H1 (cell line): ENCODE measurements at regions not wholly inside any gene's neighbourhood (a gene's known extent, or its start where the extent isn't known, plus 50 kb on each side); places are given as distances from the start of the nearest gene placed in this dataset.

Experiments
- CTCF ChIA-PET: fragments of 300-600 bp; sonication (Branson Sonifier 250); formaldehyde crosslinking; loops from one replicate; lab custom pipeline; 2021; ENCODE audit not compliant: partially characterized antibody; lab: Charles Lee
- POLR2A ChIA-PET: fragments of 300-600 bp; sonication (Branson Sonifier 250); formaldehyde crosslinking; loops from one replicate; lab custom pipeline; 2021; ENCODE audit warnings: inconsistent platforms; ENCODE audit not compliant: partially characterized antibody; lab: Charles Lee
- DNase-seq, 2 experiments: peaks; one replicate each; pipeline versions ENCODE4 v3.0.0 to v3.0.0-alpha.2; 2010 to 2022; ENCODE audit warnings: low spot score in 2 of 2, low read depth in 1 of 2, mixed read lengths in 1 of 2
- FAIRE-seq: peaks from 2 replicates; lab custom pipeline; 2011; peaks lifted over from hg19 to GRCh38; lab: Jason Lieb, UNC
- H2AFZ ChIP-seq: 2 replicates; pipeline ENCODE4 v1.8.1; 2012; ENCODE audit warnings: low read length, inconsistent platforms
- H2AK5ac ChIP-seq: 2 replicates; pipeline ENCODE4 v1.6.1; 2013; ENCODE audit warnings: low read depth, low read length
- H2BK120ac ChIP-seq: replicated peaks from 2 replicates; pipeline ENCODE3; 2013; ENCODE audit warnings: low read depth, low read length, inconsistent platforms
- H2BK12ac ChIP-seq: 2 replicates; pipeline ENCODE4 v1.6.1; 2013; ENCODE audit warnings: low read depth, low read length
- H2BK15ac ChIP-seq: 2 replicates; pipeline ENCODE4 v1.6.1; 2013; ENCODE audit warnings: low read length
- H2BK20ac ChIP-seq: 2 replicates; pipeline ENCODE4 v1.6.1; 2013; ENCODE audit warnings: low read length
- H2BK5ac ChIP-seq: 2 replicates; pipeline ENCODE4 v1.6.1; 2013; ENCODE audit warnings: low read depth, low read length
- H3K14ac ChIP-seq: 2 replicates; pipeline ENCODE4 v1.6.1; 2013; ENCODE audit warnings: inconsistent platforms; ENCODE audit not compliant: insufficient read length
- H3K18ac ChIP-seq: 2 replicates; pipeline ENCODE4 v1.6.1; 2013; ENCODE audit warnings: low read length; ENCODE audit errors: extremely low read depth
- H3K23ac ChIP-seq: 2 replicates; pipeline ENCODE4 v1.6.1; 2013; ENCODE audit warnings: inconsistent platforms; ENCODE audit not compliant: insufficient read length
- H3K23me2 ChIP-seq: 2 replicates; pipeline ENCODE4 v1.6.1; 2013; ENCODE audit warnings: low read depth, low read length
- H3K27ac ChIP-seq: 2 replicates; pipeline ENCODE4 v1.6.1; 2011; ENCODE audit warnings: low read depth, low read length, inconsistent platforms
- H3K27me3 ChIP-seq, 4 experiments: replicated peaks in 1 of 4; 1 replicate in 1 of 4; 2 replicates in 3 of 4; pipeline versions ENCODE4 v1.6.1 to v1.8.1; 2011 to 2013; ENCODE audit warnings: low read length in 3 of 4, mild to moderate bottlenecking in 3 of 4, inconsistent platforms in 2 of 4, mixed read lengths in 2 of 4, moderate library complexity in 1 of 4; ENCODE audit not compliant: control insufficient read depth in 3 of 4, insufficient read depth in 3 of 4; ENCODE audit errors: extremely low read depth in 1 of 4
- H3K36me3 ChIP-seq, 4 experiments: 2 replicates each; pipeline versions ENCODE4 v1.6.1 to v1.8.1; 2011 to 2013; ENCODE audit warnings: mild to moderate bottlenecking in 4 of 4, low read length in 3 of 4, moderate library complexity in 2 of 4, control low read depth in 1 of 4, inconsistent platforms in 1 of 4; ENCODE audit not compliant: insufficient read depth in 4 of 4, control insufficient read depth in 2 of 4
- H3K4ac ChIP-seq: replicated peaks from 2 replicates; pipeline ENCODE3; 2013; ENCODE audit warnings: low read length, low read depth, mixed read lengths, inconsistent platforms; ENCODE audit not compliant: insufficient read length
- H3K4me1 ChIP-seq, 4 experiments: replicated peaks in 1 of 4; 1 replicate in 1 of 4; 2 replicates in 3 of 4; pipeline versions ENCODE4 v1.6.1 to v1.8.1; 2011 to 2013; ENCODE audit warnings: low read length in 3 of 4, inconsistent platforms in 2 of 4, mixed read lengths in 1 of 4; ENCODE audit not compliant: insufficient read depth in 4 of 4, control insufficient read depth in 3 of 4
- H3K4me2 ChIP-seq, 2 experiments: 2 replicates each; pipeline versions ENCODE4 v1.6.1 to v1.8.1; 2011 to 2013; ENCODE audit warnings: low read depth in 2 of 2, low read length in 2 of 2, control low read depth in 1 of 2, inconsistent platforms in 1 of 2, mild to moderate bottlenecking in 1 of 2; ENCODE audit not compliant: insufficient read depth in 1 of 2
- H3K4me3 ChIP-seq, 4 experiments: fragments of 200-600, 300-600 bp in 1 of 4; sonication (generic), shearing (Covaris generic), sonication (Bioruptor Twin) in 1 of 4; 2 replicates each; pipeline versions ENCODE4 v1.5.1 to v1.8.1; 2011 to 2016; ENCODE audit warnings: low read length in 4 of 4, low read depth in 3 of 4, control low read depth in 2 of 4, inconsistent platforms in 2 of 4, mild to moderate bottlenecking in 2 of 4, mixed read lengths in 1 of 4, moderate library complexity in 1 of 4; ENCODE audit not compliant: insufficient read depth in 2 of 4; ENCODE audit errors: extremely low read depth in 1 of 4
- H3K56ac ChIP-seq: replicated peaks from 2 replicates; pipeline ENCODE3; 2013; ENCODE audit warnings: low read depth, mild to moderate bottlenecking, mixed read lengths, low read length, inconsistent platforms; ENCODE audit not compliant: insufficient read length
- H3K79me1 ChIP-seq: 2 replicates; pipeline ENCODE4 v1.6.1; 2013; ENCODE audit warnings: low read depth, low read length, control low read depth
- H3K79me2 ChIP-seq, 2 experiments: 2 replicates each; pipeline versions ENCODE4 v1.6.1 to v1.8.1; 2012 to 2013; ENCODE audit warnings: low read length in 2 of 2, mild to moderate bottlenecking in 2 of 2, inconsistent platforms in 1 of 2; ENCODE audit not compliant: insufficient read depth in 2 of 2, control insufficient read depth in 1 of 2
- H3K9ac ChIP-seq, 4 experiments: replicated peaks in 1 of 4; 1 replicate in 1 of 4; 2 replicates in 3 of 4; pipeline versions ENCODE4 v1.6.1 to v1.8.1; 2011 to 2013; ENCODE audit warnings: low read depth in 3 of 4, low read length in 3 of 4, control low read depth in 2 of 4, mild to moderate bottlenecking in 2 of 4, moderate library complexity in 2 of 4, inconsistent platforms in 1 of 4; ENCODE audit errors: extremely low read depth in 1 of 4
- H3K9me3 ChIP-seq, 2 experiments: 2 replicates each; pipeline versions ENCODE4 v1.6.1 to v1.8.1; 2012 to 2013; ENCODE audit warnings: mild to moderate bottlenecking in 2 of 2, moderate library complexity in 2 of 2, control low read depth in 1 of 2, inconsistent platforms in 1 of 2, low read depth in 1 of 2, low read length in 1 of 2, mixed read lengths in 1 of 2; ENCODE audit not compliant: insufficient read depth in 2 of 2
- H4K20me1 ChIP-seq, 2 experiments: replicated peaks in 1 of 2; 2 replicates each; pipeline versions ENCODE3 to v1.8.1; 2011 to 2013; ENCODE audit warnings: inconsistent platforms in 2 of 2, low read length in 2 of 2, mild to moderate bottlenecking in 1 of 2; ENCODE audit not compliant: insufficient read depth in 2 of 2, control insufficient read depth in 1 of 2
- H4K5ac ChIP-seq: 2 replicates; pipeline ENCODE4 v1.6.1; 2013; ENCODE audit warnings: low read length, low read depth, mixed read lengths, inconsistent platforms; ENCODE audit not compliant: insufficient read length
- H4K8ac ChIP-seq: 2 replicates; pipeline ENCODE4 v1.8.0; 2013; ENCODE audit warnings: mild to moderate bottlenecking, moderate library complexity, low read length, inconsistent platforms; ENCODE audit not compliant: insufficient read depth; ENCODE audit errors: extremely low read depth
- H4K91ac ChIP-seq: replicated peaks from 2 replicates; pipeline ENCODE3; 2013; ENCODE audit warnings: low read length, mixed read lengths, inconsistent platforms; ENCODE audit not compliant: insufficient read length
- BCL11A ChIP-seq, 2 experiments: IDR thresholded peaks; one replicate each; pipeline ENCODE4 v1.6.1; 2011; ENCODE audit warnings: low read depth in 2 of 2, low read length in 2 of 2, mild to moderate bottlenecking in 2 of 2
- CHD1 ChIP-seq: IDR thresholded peaks from 2 replicates; pipeline ENCODE4 v1.6.1; 2012; ENCODE audit warnings: low read depth, low read length, improper control_type of control experiment
- CHD2 ChIP-seq: IDR thresholded peaks from 2 replicates; pipeline ENCODE4 v1.6.1; 2012; ENCODE audit warnings: low read length, improper control_type of control experiment
- EP300 ChIP-seq, 2 experiments: IDR thresholded peaks; 1 replicate in 1 of 2; 2 replicates in 1 of 2; pipeline ENCODE4 v1.6.1; 2011 to 2012; ENCODE audit warnings: low read depth in 2 of 2, low read length in 2 of 2, mild to moderate bottlenecking in 2 of 2, borderline replicate concordance in 1 of 2, inconsistent platforms in 1 of 2, moderate library complexity in 1 of 2
- HDAC6 ChIP-seq: IDR thresholded peaks from one replicate; pipeline ENCODE4 v1.7.1; 2012; ENCODE audit warnings: low read depth, mild to moderate bottlenecking, inconsistent platforms, low read length, moderate library complexity
- JUND ChIP-seq: IDR thresholded peaks from 2 replicates; pipeline ENCODE4 v1.6.1; 2011; ENCODE audit warnings: mild to moderate bottlenecking, improper control_type of control experiment, low read length
- NANOG ChIP-seq: IDR thresholded peaks from 2 replicates; pipeline ENCODE4 v1.6.1; 2011; ENCODE audit warnings: low read length, low read depth, mild to moderate bottlenecking, inconsistent platforms; ENCODE audit not compliant: insufficient read depth, poor library complexity, severe bottlenecking
- NRF1 ChIP-seq: IDR thresholded peaks from 2 replicates; pipeline ENCODE4 v1.6.1; 2011; ENCODE audit warnings: mild to moderate bottlenecking, low read depth, low read length, improper control_type of control experiment
- POLR2A ChIP-seq, 2 experiments: IDR thresholded peaks; 1 replicate in 1 of 2; 2 replicates in 1 of 2; pipeline ENCODE4 v1.6.1; 2011; ENCODE audit warnings: low read depth in 2 of 2, low read length in 2 of 2, mild to moderate bottlenecking in 2 of 2; ENCODE audit errors: control extremely low read depth in 1 of 2
- POU5F1 ChIP-seq: IDR thresholded peaks from 2 replicates; pipeline ENCODE4 v1.6.1; 2011; ENCODE audit warnings: low read depth, mild to moderate bottlenecking, low read length, moderate library complexity
- TAF1 ChIP-seq: IDR thresholded peaks from 2 replicates; pipeline ENCODE4 v1.6.1; 2011; ENCODE audit warnings: mild to moderate bottlenecking, low read depth, low read length
- TCF12 ChIP-seq: IDR thresholded peaks from 2 replicates; pipeline ENCODE4 v1.6.1; 2011; ENCODE audit warnings: low read depth, mild to moderate bottlenecking, low read length
- WGBS, 2 experiments: shearing (Covaris generic) in 1 of 2; methylation state at CpG; one replicate each; pipeline versions ENCODE4 v1.1.6 to v1.1.7; 2013 to 2015; ENCODE audit warnings: low lambda C conversion rate in 2 of 2, mixed read lengths in 2 of 2, inconsistent platforms in 1 of 2, low coverage in 1 of 2, missing lambda C conversion rate in 1 of 2; ENCODE audit not compliant: insufficient replicate concordance in 2 of 2, insufficient coverage in 1 of 2, insufficient read length in 1 of 2; ENCODE audit errors: extremely low coverage in 1 of 2, missing lambda C conversion rate in 1 of 2; 5-methylcytosine and 5-hydroxymethylcytosine counted together

DNA sequence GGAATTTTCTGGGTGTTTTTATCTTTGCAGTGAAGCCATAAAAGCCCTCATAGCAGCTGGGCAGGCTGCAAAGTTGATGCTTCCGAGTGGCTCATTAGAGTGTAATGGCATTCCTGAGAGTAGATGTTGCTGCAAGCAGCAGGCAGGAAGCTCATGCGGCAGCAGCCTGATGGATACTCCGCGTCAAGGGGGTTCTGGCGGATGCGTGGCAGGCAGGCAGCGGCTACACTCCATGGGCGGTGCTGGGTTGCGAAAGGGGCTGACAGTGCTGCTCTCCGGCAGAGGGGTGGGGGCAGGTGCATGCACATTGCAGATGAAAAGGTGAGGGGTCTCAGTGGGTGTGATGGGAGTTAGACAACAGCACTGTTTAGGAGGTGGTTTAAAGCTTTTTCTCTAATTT, 93.2 kb upstream of the AJAP1 start:
- POLR2A ChIA-PET, result no interaction called here
- 80% methylated on average over 10 of the region's 10 CpGs; no CpG with 5 or more reads in 1 of the 2 experiments for WGBS, 2 experiments
- no peak overlapping the region for H3K14ac ChIP-seq
- no peak overlapping the region for H3K9ac ChIP-seq
- no peak for FAIRE-seq
- H3K18ac ChIP-seq, result no peak overlapping the region
- no peaks in the 10 kb centered on the region for H3K79me1 ChIP-seq
- no peak overlapping the region for H2BK5ac ChIP-seq
- H3K23me2 ChIP-seq, result no peaks in the 10 kb centered on the region
- TF ChIP-seq HDAC6 (no peak), POLR2A (IDR thresholded peaks at IDR 0.05; ENCODE audit: control extremely low read depth in 1 of 2, low read depth in 2 of 2, low read length in 2 of 2) (no peak), TCF12 (no peak), JUND (no peak), NANOG (no peak), EP300 (IDR thresholded peaks at IDR 0.05; ENCODE audit: borderline replicate concordance in 1 of 2, low read depth in 2 of 2, low read length in 2 of 2) (no peak), NRF1 (no peak), POU5F1 (no peak), CHD2 (no peak), CHD1 (no peak), BCL11A (IDR thresholded peaks at IDR 0.05; ENCODE audit: low read depth in 2 of 2, low read length in 2 of 2) (no peak), TAF1 (no peak)
- H3K36me3 ChIP-seq, result no peaks in the 10 kb centered on the region
- no peaks in the 10 kb centered on the region for H3K79me2 ChIP-seq
- no peak overlapping the region for H2BK15ac ChIP-seq
- no peak overlapping the region for H3K4ac ChIP-seq
- no peak overlapping the region for H4K91ac ChIP-seq
- no peak overlapping the region for H2BK20ac ChIP-seq
- no peak overlapping the region for H3K4me3 ChIP-seq
- H2BK12ac ChIP-seq, result no peak overlapping the region
- H4K20me1 ChIP-seq, result no peaks in the 10 kb centered on the region
- no peak overlapping the region for H3K23ac ChIP-seq
- no peak overlapping the region for H3K56ac ChIP-seq
- H4K5ac ChIP-seq, result no peak overlapping the region
- no peak overlapping the region for H2AK5ac ChIP-seq
- H4K8ac ChIP-seq, result no peak overlapping the region
- no peak overlapping the region for H2BK120ac ChIP-seq
- H3K27ac ChIP-seq, result no peak overlapping the region
- H2AFZ ChIP-seq, result no peak overlapping the region
- H3K4me2 ChIP-seq, result no peak overlapping the region
- peaks cover 0 to 31% of the 10 kb centered on the region in 2 experiments; a peak in 2 of 4 replicates for H3K9me3 ChIP-seq
- no peaks in the 10 kb centered on the region for H3K27me3 ChIP-seq
- no peak for DNase-seq
- no peaks in the 10 kb centered on the region for H3K4me1 ChIP-seq
- CTCF ChIA-PET, result no interaction called here
